ENCODE measurements at regions not wholly inside any gene's neighbourhood (a gene's known extent, or its start where the extent isn't known, plus 50 kb on each side); places are given as distances from the start of the nearest gene placed in this dataset.

- Histone ChIP-seq H3K9me3 (ENCODE audit: insufficient read depth, low read length) (no peaks in the 10 kb centered on the region), H3K9me2 (replicated peaks; ENCODE audit: insufficient read depth, low read length) (no peaks in the 10 kb centered on the region), H3K4me3 (ENCODE audit: insufficient read depth, low read length, poor library complexity, severe bottlenecking) (no peak overlapping the region), H3K79me2 (ENCODE audit: insufficient read depth, low read length) (no peaks in the 10 kb centered on the region), H3K27ac (ENCODE audit: low read depth, low read length) (no peak overlapping the region), H3F3A (ENCODE audit: insufficient read depth) (no peaks in the 10 kb centered on the region), H2AFZ (ENCODE audit: low read depth, low read length, severe bottlenecking) (no peak overlapping the region), H3K27me3 (ENCODE audit: low read length) (no peaks in the 10 kb centered on the region), H4K20me1 (ENCODE audit: low read depth, low read length) (no peaks in the 10 kb centered on the region), H3K4me2 (ENCODE audit: low read depth, low read length, poor library complexity, severe bottlenecking) (no peak overlapping the region), H3K36me3 (ENCODE audit: low read length) (no peaks in the 10 kb centered on the region), H3K9ac (ENCODE audit: low read length) (no peak overlapping the region)
- TF ChIP-seq EZH2phosphoT487 (conservative IDR thresholded peaks at IDR 0.05; ENCODE audit: low read length), result no peak
- TF ChIP-seq, protein P1, sequence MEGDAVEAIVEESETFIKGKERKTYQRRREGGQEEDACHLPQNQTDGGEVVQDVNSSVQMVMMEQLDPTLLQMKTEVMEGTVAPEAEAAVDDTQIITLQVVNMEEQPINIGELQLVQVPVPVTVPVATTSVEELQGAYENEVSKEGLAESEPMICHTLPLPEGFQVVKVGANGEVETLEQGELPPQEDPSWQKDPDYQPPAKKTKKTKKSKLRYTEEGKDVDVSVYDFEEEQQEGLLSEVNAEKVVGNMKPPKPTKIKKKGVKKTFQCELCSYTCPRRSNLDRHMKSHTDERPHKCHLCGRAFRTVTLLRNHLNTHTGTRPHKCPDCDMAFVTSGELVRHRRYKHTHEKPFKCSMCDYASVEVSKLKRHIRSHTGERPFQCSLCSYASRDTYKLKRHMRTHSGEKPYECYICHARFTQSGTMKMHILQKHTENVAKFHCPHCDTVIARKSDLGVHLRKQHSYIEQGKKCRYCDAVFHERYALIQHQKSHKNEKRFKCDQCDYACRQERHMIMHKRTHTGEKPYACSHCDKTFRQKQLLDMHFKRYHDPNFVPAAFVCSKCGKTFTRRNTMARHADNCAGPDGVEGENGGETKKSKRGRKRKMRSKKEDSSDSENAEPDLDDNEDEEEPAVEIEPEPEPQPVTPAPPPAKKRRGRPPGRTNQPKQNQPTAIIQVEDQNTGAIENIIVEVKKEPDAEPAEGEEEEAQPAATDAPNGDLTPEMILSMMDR (IDR thresholded peaks at IDR 0.05; ENCODE audit: insufficient read depth, low read length, poor library complexity, severe bottlenecking), result no peak
These were observed 188.6 kb downstream of the MYCN start for GRCh38 chr2:16128746-16129610.

GRCh38 chr2:16127958-16128357 lies 187.6 kb downstream of the MYCN start:
- no peak overlapping the region for H3K4me3 ChIP-seq (ENCODE audit: insufficient read depth, low read length, poor library complexity, severe bottlenecking)
- no peaks in the 10 kb centered on the region for H3F3A ChIP-seq (ENCODE audit: insufficient read depth)
- H4K20me1 ChIP-seq (ENCODE audit: low read depth, low read length), result no peaks in the 10 kb centered on the region
- no peak overlapping the region for H3K4me2 ChIP-seq (ENCODE audit: low read depth, low read length, poor library complexity, severe bottlenecking)
- H3K27ac ChIP-seq (ENCODE audit: low read depth, low read length), result no peak overlapping the region
- no peaks in the 10 kb centered on the region for H3K27me3 ChIP-seq (ENCODE audit: low read length)
- H3K79me2 ChIP-seq (ENCODE audit: insufficient read depth, low read length), result no peaks in the 10 kb centered on the region
- no peak for TF ChIP-seq EZH2phosphoT487 (conservative IDR thresholded peaks at IDR 0.05; ENCODE audit: low read length)
- TF ChIP-seq, protein P1 (IDR thresholded peaks at IDR 0.05; ENCODE audit: insufficient read depth, low read length, poor library complexity, severe bottlenecking), result no peak
- no peaks in the 10 kb centered on the region for H3K9me2 ChIP-seq (replicated peaks; ENCODE audit: insufficient read depth, low read length)
- H3K36me3 ChIP-seq (ENCODE audit: low read length), result no peaks in the 10 kb centered on the region
- no peak overlapping the region for H2AFZ ChIP-seq (ENCODE audit: low read depth, low read length, severe bottlenecking)
- H3K9me3 ChIP-seq (ENCODE audit: insufficient read depth, low read length), result no peaks in the 10 kb centered on the region
- H3K9ac ChIP-seq (ENCODE audit: low read length), result no peak overlapping the region

- Histone ChIP-seq H3K27ac (ENCODE audit: low read depth, low read length) (no peak overlapping the region), H3K79me2 (ENCODE audit: insufficient read depth, low read length) (no peaks in the 10 kb centered on the region), H3K27me3 (ENCODE audit: low read length) (no peaks in the 10 kb centered on the region), H3K9ac (ENCODE audit: low read length) (no peak overlapping the region), H3K4me3 (ENCODE audit: insufficient read depth, low read length, poor library complexity, severe bottlenecking) (no peak overlapping the region), H3K9me3 (ENCODE audit: insufficient read depth, low read length) (no peaks in the 10 kb centered on the region), H3K9me2 (replicated peaks; ENCODE audit: insufficient read depth, low read length) (no peaks in the 10 kb centered on the region), H2AFZ (ENCODE audit: low read depth, low read length, severe bottlenecking) (no peak overlapping the region), H3K36me3 (ENCODE audit: low read length) (no peaks in the 10 kb centered on the region), H3F3A (ENCODE audit: insufficient read depth) (no peaks in the 10 kb centered on the region), H4K20me1 (ENCODE audit: low read depth, low read length) (no peaks in the 10 kb centered on the region), H3K4me2 (ENCODE audit: low read depth, low read length, poor library complexity, severe bottlenecking) (no peak overlapping the region)
- TF ChIP-seq EZH2phosphoT487 (conservative IDR thresholded peaks at IDR 0.05; ENCODE audit: low read length), result no peak
- TF ChIP-seq, protein P1 (IDR thresholded peaks at IDR 0.05; ENCODE audit: insufficient read depth, low read length, poor library complexity, severe bottlenecking), result no peak
These were observed 187.1 kb downstream of the MYCN start for GRCh38 chr2:16127276-16127940.
